ENCODE measurements at regions not wholly inside any gene's neighbourhood (a gene's known extent, or its start where the extent isn't known, plus 50 kb on each side); places are given as distances from the start of the nearest gene placed in this dataset.

- TF ChIP-seq CTCF (IDR thresholded peaks at IDR 0.05), result no peak
These were observed 1301.5 kb upstream of the SORCS1 start for GRCh38 chr10:108465871-108466641.

- TF ChIP-seq CTCF (IDR thresholded peaks at IDR 0.05), result no peak
These were observed 1297.5 kb upstream of the SORCS1 start for GRCh38 chr10:108462005-108462404.

GRCh38 chr10:108454793-108455192 lies 1290.3 kb upstream of the SORCS1 start:
- TF ChIP-seq CTCF (IDR thresholded peaks at IDR 0.05), result no peak

GRCh38 chr10:108454224-108454623 lies 1289.7 kb upstream of the SORCS1 start:
- no peak for TF ChIP-seq CTCF (IDR thresholded peaks at IDR 0.05)

- TF ChIP-seq CTCF (IDR thresholded peaks at IDR 0.05), result no peak
These were observed 1288.7 kb upstream of the SORCS1 start for GRCh38 chr10:108453166-108453565.

GRCh38 chr10:108452533-108452932 lies 1288.0 kb upstream of the SORCS1 start:
- TF ChIP-seq CTCF (IDR thresholded peaks at IDR 0.05), result no peak

- TF ChIP-seq CTCF (IDR thresholded peaks at IDR 0.05), result no peak
These were observed 1285.8 kb upstream of the SORCS1 start for GRCh38 chr10:108450280-108450679.

- TF ChIP-seq CTCF (IDR thresholded peaks at IDR 0.05), result no peak
These were observed 1281.2 kb upstream of the SORCS1 start for GRCh38 chr10:108445746-108446145.
